ENCODE measurements at regions not wholly inside any gene's neighbourhood (a gene's known extent, or its start where the extent isn't known, plus 50 kb on each side); places are given as distances from the start of the nearest gene placed in this dataset.

DNA sequence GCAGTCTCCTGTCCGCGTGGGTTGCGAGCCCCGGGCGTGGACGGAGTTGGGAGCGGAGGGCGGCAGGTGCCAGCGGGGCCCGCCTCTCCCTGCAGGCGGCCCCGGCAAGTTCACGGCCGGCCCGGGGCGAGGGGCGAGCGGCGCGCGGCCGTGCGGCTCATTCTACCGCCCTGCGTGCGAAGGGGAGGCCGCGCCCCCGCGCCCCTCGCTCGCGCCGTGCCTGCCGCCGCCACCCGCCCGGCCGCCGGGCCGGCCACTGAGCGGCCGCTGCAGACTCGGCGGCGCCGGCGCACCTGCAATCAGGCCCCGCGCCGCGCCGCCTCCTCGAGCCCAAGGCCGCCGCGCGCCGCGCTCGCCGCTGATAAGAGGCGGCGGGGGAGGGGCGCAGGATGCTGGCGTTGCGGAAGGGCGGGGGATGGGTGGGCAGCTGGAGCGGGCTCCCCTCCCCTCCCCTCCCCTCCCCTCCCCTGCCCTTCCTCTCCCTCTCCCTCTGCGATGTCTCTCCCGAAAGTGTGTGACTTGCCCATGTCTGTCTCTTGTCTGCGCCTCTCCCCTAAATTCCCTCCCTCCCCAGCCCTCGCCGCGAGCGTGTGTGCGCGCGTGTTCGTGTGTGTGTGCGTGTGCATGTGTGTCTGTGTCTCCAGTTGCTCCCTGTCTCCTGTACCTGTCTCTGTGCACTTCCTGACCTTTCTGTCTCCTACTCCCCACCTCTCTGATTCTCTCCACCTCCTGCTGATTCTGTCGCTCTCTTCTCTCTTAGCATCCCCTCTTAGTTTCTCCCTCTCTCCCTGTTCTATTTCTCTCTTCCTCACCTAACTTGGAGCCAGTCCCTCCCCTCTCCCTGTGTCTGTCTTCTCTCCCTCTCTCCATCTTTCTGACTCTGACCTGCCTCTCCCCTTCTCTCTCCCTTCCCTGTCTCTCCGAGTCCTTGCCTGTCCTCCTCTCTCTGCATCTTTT lies 768.1 kb upstream of the TBX3 start:
- no peak for DNase-seq

DNA sequence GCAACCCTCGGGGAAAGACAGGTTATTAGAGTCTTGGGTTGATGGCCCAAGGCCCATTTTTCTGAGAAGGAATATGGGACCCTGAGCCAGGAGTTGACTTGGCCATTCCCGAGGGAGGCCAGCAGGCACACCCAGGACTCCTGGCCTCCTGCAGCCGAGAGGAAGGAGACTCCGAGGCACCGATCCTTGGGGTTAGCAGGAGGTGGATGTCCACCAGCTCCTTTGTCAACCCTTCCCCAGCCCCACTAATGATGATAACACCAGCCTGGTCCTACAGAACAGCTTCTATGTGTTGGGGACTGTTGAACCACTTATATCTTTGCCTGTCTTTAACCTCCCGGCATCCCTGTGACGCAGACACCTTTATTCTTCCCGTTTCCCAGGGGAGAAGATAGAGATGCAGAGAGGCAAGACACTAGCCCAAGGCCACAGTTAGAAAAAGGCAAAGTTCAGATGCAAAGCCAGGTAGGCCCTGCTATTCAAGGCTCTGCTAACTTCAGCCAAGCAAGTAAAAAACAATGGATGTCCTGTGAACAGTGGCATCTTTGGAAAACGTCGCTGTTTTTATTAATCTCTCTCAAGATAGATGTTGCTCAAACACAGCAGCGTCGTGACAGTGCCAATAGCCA lies 767.3 kb upstream of the TBX3 start:
- DNase-seq: no peak

DNA sequence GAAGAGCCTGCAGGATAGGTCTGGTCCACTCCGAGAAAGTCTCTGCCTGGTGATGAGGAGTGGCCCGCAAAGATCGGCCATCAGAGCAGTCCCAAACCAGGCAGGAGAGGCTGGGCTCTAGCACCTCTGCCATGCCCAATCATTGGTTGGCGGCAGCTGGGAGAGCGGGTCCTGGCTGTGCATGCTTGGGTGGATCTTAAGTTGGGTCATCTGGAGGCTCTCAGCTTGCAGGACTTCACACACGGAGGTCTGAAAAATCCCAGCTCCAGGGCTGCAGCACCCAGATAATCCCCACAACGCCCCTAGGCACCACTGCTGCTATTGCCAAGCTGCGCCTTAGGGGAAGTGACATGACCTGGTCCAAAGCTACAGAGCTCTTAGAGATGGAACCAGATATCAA lies 766.7 kb upstream of the TBX3 start:
- no peak for DNase-seq

DNA sequence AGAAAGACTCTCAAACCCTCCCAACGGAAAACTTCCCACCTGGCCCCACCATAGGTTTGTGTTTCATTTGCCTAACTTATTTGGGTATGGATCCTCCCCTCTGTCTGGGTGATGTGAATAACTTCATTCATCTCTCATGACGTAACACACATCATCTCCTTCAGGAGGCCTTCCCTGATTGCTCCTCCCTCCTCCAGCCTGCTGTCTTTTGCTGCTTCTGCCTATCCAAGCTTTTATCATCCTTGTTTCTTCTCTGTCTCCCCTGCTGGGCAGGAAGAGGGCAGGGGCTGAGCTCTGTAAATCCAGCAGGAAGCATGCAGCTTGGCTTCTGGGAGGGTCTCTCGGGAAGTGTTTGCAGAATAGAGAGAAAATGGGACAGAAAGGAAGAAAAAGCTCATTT lies 766.0 kb upstream of the TBX3 start:
- no peak for DNase-seq

DNA sequence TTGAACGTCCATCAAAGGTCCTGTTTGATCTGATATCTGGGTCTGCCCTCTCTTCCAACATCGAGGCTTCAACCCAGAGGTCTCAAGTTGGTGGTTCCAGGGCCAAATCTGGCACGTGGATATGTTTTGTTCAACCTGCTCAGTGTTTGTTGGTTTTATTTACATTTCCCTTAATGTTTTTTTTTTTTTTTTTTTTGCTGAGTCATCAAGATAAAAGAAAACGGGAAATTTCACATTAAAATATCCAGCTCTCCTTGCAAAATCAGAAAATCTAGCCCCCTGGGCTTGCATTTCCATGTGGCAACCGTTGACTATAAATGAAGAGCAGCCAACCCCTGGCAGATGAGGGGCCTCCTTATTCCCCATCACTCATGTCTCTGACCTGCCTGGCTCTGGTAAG lies 765.6 kb upstream of the TBX3 start:
- DNase-seq: no peak

DNA sequence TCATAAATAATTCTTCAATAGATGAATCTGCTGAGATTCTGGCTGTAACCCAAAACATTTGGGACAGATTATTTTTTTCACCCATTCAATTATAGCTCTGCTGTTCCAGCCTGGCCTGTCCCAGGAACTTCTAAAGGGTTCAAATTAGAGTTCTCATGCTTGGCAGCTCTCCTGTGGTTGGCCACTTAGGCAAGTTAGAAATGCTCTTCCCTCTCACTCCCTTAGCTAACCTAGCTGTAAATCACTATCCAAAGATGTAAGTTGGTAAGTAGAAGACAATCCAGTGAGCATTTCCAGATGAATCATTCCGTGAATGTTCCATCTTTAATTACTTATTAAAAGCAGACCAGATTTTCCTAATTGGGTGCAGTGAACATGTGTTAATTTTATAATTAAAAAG lies 760.4 kb upstream of the TBX3 start:
- DNase-seq: no peak

DNA sequence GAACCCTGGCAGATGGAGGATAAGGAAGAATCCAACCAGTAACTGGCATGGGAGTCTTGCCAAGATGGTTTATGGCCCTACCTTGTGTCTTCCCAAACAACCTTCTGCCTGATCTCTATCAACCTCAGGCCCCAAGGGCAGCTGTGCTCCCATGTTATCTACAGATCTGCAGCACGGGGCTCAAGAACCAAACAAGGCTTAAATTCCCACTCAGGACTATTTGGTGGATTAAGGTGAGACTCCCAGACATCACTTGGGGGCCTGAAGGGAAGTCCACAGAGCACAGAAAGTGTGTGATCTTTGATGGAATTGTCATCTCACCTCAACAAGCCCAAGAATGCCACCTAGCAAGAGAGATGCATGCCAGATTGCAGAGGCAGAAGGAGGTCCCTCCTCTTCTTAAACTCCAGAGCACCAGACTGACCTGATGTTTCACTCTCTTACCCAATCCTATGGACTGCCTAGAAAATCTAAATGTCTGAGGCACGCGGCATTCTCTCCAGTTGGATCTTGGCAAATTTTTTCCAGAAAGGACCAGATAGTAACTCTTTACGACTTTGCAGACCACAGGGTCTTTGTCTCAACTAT lies 759.5 kb upstream of the TBX3 start:
- DNase-seq: no peak

DNA sequence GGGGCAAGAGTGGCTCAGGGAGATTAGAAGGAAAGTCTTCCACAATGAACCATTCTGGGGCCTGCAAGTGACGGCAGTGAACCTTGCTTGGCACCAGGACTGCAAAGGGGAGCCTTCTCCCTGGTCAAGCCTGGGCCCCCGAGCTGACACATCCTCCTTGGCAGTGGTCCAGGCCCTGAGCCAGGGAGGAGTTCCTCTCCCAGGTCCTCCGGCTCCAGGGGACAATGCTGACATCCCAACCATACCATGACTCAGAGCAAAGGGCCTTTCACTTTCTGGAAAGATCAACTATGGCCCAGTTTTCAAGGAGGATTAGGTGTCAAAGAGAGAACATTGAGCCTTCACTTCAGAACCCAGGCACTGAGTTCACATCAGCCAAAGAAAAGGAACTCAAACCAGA lies 756.5 kb upstream of the TBX3 start:
- no peak for DNase-seq

DNA sequence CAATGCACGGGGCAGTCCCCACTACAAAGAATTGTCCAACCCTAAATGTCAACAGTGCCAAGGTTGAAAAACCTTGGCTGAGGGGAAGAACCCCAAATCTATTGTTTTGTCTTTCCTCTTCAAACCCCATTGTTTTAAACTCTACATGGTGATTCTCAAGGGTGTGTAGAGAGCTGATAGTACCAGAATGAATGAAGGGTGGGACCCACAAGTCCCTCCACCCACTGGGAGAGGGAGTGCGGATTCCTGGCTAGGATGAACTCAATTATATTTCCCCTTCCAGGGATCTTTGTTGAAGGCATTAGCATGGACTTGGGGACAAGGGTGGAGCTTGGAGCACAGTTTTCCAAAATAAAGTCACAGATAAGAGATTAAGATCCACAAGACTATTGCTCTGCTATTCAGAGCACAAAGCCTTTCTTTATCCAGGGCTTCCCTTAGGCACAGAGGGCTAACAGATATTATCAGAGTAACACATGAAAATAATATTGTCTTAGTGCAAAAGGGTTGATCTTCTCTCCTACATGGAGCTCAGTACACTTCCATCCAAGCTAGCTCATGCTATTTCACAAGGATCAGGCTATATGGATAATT lies 755.1 kb upstream of the TBX3 start:
- DNase-seq: no peak

DNA sequence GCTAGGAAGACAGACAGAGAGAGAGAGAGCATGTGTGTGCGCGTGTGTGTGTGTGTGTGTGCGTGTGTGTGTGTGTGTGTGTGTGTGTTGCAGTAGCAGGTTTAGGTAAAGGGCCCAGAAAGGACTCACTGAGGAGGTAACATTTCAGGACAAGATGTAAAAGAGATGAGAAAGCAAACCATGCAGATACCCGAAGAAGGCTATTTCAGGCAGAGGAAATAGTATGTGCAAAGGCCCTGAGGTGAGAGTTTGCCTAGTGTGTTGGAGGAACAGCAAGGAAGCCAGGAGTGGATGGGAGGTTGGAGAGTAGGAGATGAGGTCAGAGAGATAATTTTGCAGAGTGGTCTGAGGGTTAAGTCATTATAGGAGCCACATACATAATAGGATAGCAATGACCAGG lies 754.3 kb upstream of the TBX3 start:
- DNase-seq: no peak

DNA sequence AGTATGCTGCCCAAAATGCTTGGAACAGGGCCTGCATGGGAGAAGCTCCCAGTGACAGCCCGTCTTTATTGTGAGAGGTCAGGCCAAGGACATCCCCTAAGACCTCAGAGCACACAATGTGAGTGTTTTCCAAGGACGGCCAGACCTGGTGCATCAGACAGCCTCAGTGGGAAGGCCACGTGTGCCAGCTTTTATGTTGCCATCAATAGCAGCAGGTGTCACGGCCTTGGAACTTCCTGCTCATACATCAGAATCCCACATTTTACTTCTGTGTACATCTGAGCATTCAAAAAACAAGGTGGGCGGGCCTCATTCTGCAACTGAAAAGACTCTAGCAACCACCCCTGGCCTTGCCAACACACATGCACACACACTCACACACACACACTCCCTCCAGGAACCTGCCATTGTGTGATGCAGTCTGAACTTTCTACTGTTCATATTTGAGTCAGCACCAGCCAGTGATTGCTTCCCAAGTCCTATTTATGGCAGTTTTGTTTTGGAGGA lies 753.1 kb upstream of the TBX3 start:
- no peak for DNase-seq

DNA sequence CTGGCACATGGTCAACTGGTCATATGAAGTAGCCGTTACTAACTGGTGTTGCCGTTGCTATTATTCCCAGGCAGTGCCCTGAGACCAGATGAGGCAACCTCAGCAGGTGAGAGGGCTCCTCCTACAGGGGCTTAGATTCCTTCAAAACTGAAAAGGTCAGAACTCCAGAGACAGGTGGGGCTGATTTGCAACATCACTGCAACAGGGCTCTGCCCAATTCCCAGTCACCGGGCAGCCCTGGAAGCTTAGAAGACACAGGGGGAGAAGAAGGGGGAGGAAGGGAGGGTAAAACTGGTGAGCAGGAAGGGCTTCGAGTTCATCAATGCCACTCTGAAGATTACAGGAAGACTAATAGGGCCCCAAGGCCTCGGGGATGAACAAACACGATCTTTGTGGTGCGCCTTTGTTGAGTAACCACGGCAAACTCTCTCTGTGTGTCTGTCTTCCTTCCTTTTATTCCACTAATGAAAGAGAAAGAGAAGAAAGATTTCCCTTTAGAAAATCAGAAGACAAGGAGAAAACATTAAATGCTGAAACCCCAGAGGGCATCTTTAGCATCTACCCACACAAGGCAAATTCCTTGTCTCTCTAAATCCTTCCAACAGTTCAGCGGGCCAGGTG lies 749.1 kb upstream of the TBX3 start:
- no peak for DNase-seq

DNA sequence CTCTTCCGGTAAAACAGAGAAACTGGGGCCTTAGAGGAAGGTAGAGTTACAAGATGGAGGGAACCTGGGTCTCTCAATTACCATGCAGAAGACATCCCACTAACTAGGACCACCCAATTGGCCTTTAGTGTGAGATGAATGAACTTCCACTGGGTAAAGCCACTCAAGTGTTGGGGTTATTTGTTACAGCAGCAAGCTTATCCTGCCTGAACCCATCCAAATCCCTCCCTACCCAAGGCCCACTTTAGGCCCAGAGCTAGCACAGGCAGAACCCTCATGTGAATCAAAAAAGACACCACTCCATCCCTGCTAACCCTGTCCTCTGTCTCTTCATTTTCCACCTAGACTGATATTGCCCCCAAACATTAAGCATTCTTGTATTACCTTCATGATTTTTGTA lies 746.7 kb upstream of the TBX3 start:
- no peak for DNase-seq

DNA sequence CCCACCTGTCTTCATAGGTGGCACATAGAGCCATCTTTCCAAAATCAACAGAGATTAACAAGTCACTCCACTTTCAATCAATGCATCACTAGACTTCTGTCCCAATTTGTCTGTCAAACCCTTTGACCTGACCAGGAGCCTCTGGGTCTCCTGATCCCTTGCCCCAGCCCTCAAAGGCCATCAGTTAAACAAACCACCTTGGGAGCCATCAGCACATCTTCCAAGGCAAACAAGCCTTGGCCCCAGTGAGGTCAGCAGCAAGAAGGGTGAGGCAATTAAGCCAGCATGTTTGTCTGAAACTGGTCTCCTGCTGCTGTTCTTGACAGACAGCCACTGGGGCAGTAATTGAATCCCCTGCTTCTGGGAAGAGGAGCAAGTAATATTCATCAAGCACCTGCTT lies 742.8 kb upstream of the TBX3 start:
- DNase-seq: no peak

DNA sequence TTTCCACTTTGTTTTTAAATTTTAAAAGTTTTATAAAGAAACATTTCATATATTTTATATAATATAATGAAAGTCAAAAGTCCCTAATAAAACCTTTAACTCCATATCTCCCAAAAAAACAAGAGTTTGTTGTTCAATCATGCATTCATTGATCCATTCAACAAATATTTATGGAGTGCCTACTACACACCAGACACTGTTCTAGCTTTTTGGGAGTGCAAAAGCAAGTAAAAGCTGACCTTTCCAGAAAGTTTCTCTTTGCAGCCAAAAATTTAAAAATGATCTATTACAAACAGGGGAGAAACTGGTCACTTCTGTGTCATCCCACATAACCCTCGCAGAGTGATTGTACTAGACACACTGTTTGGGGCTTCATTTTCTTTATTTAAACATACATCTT lies 740.0 kb upstream of the TBX3 start:
- no peak for DNase-seq

DNA sequence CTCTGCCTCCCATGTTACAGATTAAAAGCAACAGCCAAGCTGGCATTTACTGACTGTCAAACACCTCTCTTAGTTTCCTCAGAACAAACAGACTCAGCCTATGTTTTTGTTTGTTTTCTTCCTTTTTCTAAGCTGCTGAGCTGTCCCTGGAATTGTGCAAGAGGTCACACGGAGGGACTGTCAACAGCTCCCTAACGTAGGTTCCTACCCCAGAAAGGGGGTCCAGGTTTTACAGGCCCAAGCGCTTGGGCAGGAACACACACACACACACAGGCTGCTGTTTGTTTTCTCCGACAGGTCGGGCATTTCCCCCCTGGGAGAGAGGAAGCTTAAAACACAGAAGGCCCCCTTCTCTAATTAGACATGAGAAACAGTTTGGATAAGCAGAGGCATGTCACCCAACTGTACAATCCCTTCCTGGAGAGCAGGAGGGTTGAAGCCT lies 739.6 kb upstream of the TBX3 start:
- DNase-seq: no peak

DNA sequence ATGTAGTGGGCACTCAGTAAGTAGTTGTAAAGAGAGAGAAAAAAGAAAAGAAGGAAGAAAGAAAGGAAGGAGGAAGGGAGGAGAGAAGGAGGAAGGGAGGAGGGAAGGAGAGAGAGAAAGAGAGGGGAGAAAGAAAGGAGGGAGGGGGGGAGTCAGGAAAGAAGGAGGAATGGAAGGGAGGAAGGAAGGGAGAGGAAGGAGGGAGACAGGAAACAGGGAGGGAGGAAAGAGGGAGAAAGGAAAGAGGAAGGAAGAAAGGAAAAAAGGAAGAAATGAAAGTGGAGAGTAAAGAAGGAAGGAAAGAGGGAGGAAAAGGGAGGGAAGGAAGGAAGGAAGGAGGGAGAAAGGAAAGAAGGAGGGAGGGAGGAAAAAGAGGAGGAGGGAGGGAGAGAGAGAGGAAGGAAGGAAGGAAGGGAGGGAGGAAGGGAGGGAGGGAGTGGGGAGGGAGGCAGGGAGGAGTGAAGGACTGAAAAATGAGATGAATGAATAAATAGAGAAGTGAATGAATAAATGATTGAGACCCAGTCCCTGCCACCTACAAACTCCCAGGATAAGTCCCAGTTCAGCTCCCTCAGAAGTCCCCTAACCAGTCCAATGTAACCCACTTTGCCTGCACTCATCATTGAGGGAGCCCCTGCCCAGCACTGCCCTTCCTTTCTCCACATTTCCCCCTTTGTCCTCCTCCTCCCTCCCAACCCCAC lies 739.0 kb upstream of the TBX3 start:
- no peak for DNase-seq

DNA sequence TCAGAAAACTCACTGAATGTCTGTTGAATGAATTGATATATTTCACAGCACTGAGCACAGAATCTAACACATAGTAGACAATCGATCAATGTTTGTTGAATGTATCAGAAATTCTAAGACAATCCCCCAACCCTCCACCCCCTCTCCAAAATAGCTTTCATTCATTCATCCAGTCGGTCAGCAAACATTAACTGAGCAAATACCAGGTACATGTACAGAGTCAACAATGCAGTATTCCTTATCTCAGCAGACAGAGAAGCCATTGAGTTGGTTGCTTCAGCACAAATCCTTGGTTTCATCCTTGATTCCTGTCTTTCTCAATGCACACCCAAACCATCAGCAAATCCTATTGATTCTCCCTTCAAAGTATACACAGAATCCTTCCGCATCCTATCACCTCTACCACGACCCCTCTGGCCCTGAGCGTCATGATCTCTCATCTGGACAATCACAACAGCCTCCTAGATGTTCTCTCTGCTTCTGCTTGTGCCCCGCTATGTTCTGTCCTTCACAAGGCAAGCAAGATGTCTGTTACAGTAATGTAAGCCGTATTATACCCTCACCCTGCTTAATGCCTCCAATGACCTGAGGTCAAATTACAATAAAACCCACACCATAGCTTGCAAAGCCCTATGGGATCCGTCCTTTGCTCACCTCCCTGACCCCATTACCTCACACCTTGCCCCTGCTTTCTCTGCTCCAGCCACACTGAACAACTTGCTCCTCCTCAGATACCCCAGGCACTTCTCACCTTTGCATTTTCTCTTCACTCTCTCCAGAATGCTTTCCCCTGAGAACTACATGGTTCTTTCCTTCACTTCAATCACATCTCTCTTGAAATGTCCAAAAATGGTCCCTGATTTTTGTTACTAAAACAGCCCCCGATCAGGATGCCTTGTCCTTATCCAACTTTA lies 738.1 kb upstream of the TBX3 start:
- no peak for DNase-seq

DNA sequence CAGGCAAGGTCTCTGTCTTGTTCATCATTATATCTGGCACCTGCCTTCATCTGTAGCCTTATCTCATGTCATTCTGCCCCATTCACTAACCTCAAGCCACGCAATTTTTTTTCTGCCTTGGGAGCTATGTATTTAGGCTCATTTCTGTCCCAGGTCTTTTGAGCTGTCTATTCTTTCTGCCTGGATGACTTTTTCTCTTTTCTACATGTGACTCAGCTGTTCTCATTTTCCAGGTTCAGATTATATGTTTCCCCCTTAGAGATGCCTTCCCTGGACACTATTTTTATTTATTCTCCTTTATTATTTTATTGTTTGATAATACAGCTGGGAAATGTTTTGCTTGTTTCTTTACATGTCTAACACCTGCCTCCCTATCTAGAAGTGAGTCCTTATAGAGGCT lies 737.4 kb upstream of the TBX3 start:
- DNase-seq: no peak

DNA sequence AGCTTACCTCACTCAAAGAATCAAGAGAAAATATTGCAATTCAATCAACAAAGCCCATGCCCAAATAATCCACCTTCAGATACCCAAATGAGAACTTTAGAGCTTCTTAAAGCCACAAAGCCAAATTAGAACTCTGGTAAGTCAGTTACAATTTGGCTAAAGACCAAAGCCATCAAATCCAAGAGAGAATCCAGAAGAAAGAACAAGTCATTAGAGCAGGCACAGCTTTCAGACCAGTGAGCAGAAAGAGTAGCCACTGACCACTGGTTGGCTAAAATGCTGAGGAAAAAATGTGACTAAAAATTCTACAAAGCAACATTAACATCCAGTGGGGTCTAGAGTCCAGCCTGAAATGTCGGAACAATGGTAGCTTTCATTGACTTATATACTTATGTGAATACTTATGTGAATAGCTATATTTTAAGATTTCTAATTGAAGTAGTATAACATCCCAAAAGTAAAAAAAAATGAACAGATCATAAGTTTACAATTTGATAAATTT lies 735.2 kb upstream of the TBX3 start:
- DNase-seq: no peak

DNA sequence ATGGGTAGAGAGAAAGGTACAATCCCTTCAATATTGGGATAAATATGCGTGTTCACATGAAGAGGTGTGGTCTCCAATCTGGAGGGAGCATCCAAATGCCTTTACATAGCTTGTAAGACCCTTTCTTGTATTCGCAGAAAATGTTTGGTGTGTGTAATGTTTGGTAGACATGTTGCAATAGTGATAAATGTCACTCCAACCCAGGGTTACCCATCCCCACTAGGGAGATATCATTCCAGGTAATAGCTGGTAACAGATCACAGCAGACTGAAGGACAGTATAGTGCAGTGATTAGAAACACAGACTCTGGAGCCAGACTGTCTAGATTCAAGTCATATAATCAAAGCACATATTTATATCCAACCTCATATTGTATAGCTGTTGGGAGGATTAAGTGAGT lies 733.6 kb upstream of the TBX3 start:
- DNase-seq: no peak

Measured in CD4-positive, alpha-beta T cell treated with Interleukin-15 for 1 hour (primary cell).